ENCODE measurements at regions not wholly inside any gene's neighbourhood (a gene's known extent, or its start where the extent isn't known, plus 50 kb on each side); places are given as distances from the start of the nearest gene placed in this dataset.

GRCh38 chr9:84212246-84212645 lies 128.3 kb downstream of the SLC28A3 start:
- TF ChIP-seq IRF2 (CRISPR knock-in tag; IDR thresholded peaks at IDR 0.05; ENCODE audit: borderline replicate concordance, low read depth), result no peak
- no peak for TF ChIP-seq JUN (CRISPR knock-in tag; IDR thresholded peaks at IDR 0.05)
- TF ChIP-seq NFE2L1 (CRISPR knock-in tag; IDR thresholded peaks at IDR 0.05), result no peak
- TF ChIP-seq CTCF (IDR thresholded peaks at IDR 0.05), result no peak
- no peak for TF ChIP-seq NR3C1 (CRISPR knock-in tag; conservative IDR thresholded peaks at IDR 0.05; ENCODE audit: low read depth)
- TF ChIP-seq ZNF121 (CRISPR knock-in tag; IDR thresholded peaks at IDR 0.05), result no peak
- no peak for TF ChIP-seq KAT7 (CRISPR knock-in tag; IDR thresholded peaks at IDR 0.05; ENCODE audit: borderline replicate concordance)
- TF ChIP-seq SOX15 (CRISPR knock-in tag; IDR thresholded peaks at IDR 0.05), result no peak
- TF ChIP-seq HMGXB4 (CRISPR knock-in tag; IDR thresholded peaks at IDR 0.05), result no peak
- TF ChIP-seq FOXJ3 (CRISPR knock-in tag; IDR thresholded peaks at IDR 0.05; ENCODE audit: borderline replicate concordance), result no peak
